Lower lobe of right lung (tissue), 2 donors: ENCODE measurements at regions not wholly inside any gene's neighbourhood (a gene's known extent, or its start where the extent isn't known, plus 50 kb on each side); places are given as distances from the start of the nearest gene placed in this dataset.
"Not testable (repeated sequence)": the region's sequence is repeated elsewhere in the genome, so short reads cannot be mapped to it uniquely, and the experiment has no call there.

Source experiments
- ATAC-seq, 2 donors: fragments of 200-7000 bp; cut with Tn5 transposase; one replicate each; pipeline ENCODE4 v1.9.1; 2020 to 2022; ENCODE audit warnings: mild to moderate bottlenecking in 2 of 2, moderate library complexity in 2 of 2
- DNase-seq: peaks from one replicate; pipeline ENCODE4 v3.0.0-alpha.2; 2020
- H3K27ac ChIP-seq: fragments of 200-600 bp; one replicate; pipeline ENCODE4 v1.8.0; 2022
- H3K27me3 ChIP-seq: fragments of 200-600 bp; one replicate; pipeline ENCODE4 v1.8.0; 2022; ENCODE audit warnings: low read depth
- H3K36me3 ChIP-seq: fragments of 200-600 bp; one replicate; pipeline ENCODE4 v1.8.0; 2022; ENCODE audit warnings: mild to moderate bottlenecking
- H3K4me1 ChIP-seq: fragments of 200-600 bp; one replicate; pipeline ENCODE4 v1.8.0; 2022
- H3K4me3 ChIP-seq: fragments of 200-600 bp; one replicate; pipeline ENCODE4 v1.8.0; 2022; ENCODE audit warnings: mild to moderate bottlenecking
- H3K9me3 ChIP-seq: fragments of 200-600 bp; one replicate; pipeline ENCODE4 v1.8.0; 2022
- intact Hi-C: fragments of 100-400 bp; cut with DNase I; formaldehyde crosslinking; loops from one replicate; pipeline ENCODE4 v1.11.0; 2022
- TF ChIP-seq, protein P1 (sequence below): fragments of 200-600 bp; IDR thresholded peaks from one replicate; pipeline ENCODE4 v1.8.0; 2022; ENCODE audit warnings: antibody characterized with exemption, mild to moderate bottlenecking
- donor health status: DM: no; HTN: yes; CAD: no; lungs with severe emphysema.

DNA sequence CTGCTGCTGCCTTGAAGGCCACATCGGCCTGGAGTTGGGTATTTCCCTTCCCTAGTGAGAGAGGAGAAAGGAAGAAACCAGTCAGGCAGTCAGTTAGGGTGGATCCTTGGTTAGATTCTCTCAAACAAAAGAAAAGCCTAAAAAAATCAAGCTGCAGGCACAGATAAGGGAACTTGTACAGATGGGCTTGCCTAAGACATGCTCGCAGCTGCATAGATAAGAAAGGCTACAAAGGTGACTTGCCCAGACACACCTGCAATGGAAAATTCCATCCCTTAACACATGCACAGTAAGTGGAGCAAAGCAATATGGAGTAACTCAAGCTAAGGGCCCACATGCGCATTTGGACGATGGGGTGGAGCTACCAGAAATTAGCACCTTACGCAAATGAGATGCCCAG lies 199.7 kb upstream of the ARPP21 start:
- H3K4me3 ChIP-seq: no peak overlapping the region
- TF ChIP-seq, protein P1, sequence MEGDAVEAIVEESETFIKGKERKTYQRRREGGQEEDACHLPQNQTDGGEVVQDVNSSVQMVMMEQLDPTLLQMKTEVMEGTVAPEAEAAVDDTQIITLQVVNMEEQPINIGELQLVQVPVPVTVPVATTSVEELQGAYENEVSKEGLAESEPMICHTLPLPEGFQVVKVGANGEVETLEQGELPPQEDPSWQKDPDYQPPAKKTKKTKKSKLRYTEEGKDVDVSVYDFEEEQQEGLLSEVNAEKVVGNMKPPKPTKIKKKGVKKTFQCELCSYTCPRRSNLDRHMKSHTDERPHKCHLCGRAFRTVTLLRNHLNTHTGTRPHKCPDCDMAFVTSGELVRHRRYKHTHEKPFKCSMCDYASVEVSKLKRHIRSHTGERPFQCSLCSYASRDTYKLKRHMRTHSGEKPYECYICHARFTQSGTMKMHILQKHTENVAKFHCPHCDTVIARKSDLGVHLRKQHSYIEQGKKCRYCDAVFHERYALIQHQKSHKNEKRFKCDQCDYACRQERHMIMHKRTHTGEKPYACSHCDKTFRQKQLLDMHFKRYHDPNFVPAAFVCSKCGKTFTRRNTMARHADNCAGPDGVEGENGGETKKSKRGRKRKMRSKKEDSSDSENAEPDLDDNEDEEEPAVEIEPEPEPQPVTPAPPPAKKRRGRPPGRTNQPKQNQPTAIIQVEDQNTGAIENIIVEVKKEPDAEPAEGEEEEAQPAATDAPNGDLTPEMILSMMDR: no peak
- H3K27ac ChIP-seq: no peak overlapping the region
- intact Hi-C loops: no loop called here
- no peaks in the 10 kb centered on the region for H3K9me3 ChIP-seq
- H3K4me1 ChIP-seq: no peaks in the 10 kb centered on the region
- ATAC-seq (no peak), DNase-seq (no peak)
- no peaks in the 10 kb centered on the region for H3K36me3 ChIP-seq
- H3K27me3 ChIP-seq: no peaks in the 10 kb centered on the region

DNA sequence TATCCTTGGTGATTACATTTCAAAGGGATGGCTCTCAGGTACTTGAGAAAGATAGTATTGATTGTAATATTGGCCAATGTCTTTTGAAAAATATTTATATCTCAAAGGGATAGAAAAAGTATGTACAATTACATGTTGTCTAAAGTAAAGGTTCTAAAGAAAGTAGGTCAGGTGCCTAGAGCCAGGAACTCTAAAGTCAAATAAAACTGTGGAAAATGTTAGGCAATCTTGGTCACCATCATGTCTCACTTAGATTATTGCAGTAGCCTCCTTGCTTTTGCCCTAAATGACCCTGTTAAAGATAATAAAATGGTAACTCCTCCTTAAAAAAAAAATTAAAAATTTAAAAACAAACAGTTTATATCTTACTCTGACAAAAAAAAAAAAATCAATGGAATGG lies 198.5 kb upstream of the ARPP21 start:
- Histone ChIP-seq H3K4me1 (no peaks in the 10 kb centered on the region), H3K36me3 (no peaks in the 10 kb centered on the region), H3K9me3 (no peaks in the 10 kb centered on the region), H3K27ac (no peak overlapping the region), H3K4me3 (no peak overlapping the region), H3K27me3 (no peaks in the 10 kb centered on the region)
- DNase-seq (no peak), ATAC-seq (no peak)
- TF ChIP-seq, protein P1: no peak
- intact Hi-C loops: no loop called here

DNA sequence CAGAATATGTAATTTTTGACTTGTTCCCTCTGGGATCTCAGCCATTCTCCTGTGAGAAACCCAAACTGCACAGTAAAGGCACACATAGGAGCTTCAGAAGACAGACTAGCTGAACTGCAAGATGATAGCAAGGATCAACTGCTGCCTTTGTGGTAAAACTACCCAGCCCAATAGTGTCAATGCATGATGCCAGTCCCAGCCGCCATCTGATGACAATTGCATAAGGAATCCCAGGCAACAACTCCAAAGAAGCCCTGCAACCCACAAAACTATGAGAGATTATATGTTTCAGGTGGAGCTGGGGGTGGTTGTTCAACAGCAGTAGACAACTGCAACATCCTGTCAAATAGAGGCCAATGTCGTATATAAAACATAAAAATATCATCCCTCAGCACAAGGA lies 192.4 kb upstream of the ARPP21 start:
- Histone ChIP-seq H3K27me3 (no peaks in the 10 kb centered on the region), H3K4me3 (no peak overlapping the region), H3K36me3 (no peaks in the 10 kb centered on the region), H3K4me1 (no peaks in the 10 kb centered on the region), H3K9me3 (no peaks in the 10 kb centered on the region), H3K27ac (no peak overlapping the region)
- ATAC-seq (no peak), DNase-seq (no peak)
- intact Hi-C loops: no loop called here
- TF ChIP-seq, protein P1: no peak

DNA sequence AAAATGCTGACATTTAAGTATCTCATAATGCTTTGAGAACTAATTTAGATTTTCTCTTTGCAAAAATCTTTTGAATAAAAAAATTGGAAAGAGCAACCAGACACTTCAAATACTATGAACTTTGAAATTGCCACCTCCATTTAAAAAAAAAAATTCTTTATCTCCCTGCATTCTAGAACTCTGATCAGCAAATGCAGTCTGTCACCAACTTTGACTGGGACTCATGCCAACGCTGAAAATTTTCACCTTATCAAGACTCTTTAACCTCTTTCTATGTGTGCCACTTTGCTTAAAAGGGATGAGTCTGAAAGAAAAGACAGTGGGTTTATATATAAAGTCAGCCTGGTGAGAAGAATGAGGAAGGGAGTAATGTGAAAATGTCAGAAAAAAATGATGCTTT lies 191.2 kb upstream of the ARPP21 start:
- no peak for DNase-seq
- TF ChIP-seq, protein P1: no peak
- Histone ChIP-seq H3K27me3 (no peaks in the 10 kb centered on the region), H3K27ac (no peak overlapping the region), H3K9me3 (no peaks in the 10 kb centered on the region), H3K4me1 (no peaks in the 10 kb centered on the region), H3K4me3 (no peak overlapping the region), H3K36me3 (no peaks in the 10 kb centered on the region)
- intact Hi-C loops: no loop called here
- ATAC-seq: no peak

DNA sequence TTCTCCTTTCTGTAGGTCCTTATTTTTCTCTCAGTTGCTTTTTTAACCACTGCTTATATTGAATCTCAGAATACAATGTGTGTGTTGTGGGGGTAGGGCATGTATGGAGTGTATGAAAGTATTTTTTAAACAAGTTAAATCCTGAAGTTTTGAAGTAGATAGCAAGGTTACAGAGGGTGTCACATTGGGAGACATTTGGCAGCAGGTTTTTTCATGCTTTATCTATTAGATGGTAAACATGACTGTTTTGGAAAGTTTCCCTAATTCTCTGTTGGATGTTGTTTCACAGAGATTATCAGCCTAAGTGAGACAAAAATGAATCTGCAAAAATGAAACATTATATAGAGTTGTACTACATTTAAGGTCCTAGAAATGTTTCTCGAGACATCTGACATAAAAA lies 190.6 kb upstream of the ARPP21 start:
- TF ChIP-seq, protein P1: no peak
- H3K27ac ChIP-seq: no peak overlapping the region
- intact Hi-C loops: no loop called here
- H3K36me3 ChIP-seq: no peaks in the 10 kb centered on the region
- ATAC-seq (no peak), DNase-seq (no peak)
- H3K27me3 ChIP-seq: no peaks in the 10 kb centered on the region
- no peaks in the 10 kb centered on the region for H3K9me3 ChIP-seq
- no peak overlapping the region for H3K4me3 ChIP-seq
- no peaks in the 10 kb centered on the region for H3K4me1 ChIP-seq

DNA sequence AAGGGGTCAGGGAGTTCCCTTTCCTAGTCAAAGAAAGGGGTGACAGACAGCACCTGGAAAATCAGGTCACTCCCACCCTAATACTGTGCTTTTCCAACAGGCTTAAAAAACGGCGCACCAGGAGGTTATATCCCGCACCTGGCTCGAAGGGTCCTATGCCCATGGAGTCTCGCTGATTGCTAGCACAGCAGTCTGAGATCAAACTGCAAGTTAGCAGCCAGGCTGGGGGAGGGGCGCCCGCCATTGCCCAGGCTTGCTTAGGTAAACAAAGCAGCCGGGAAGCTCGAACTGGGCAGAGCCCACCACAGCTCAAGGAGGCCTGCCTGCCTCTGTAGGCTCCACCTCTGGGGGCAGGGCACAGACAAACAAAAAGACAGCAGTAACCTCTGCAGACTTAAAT lies 184.5 kb upstream of the ARPP21 start:
- H3K9me3 ChIP-seq, DNase-seq, H3K4me3 ChIP-seq, ATAC-seq, H3K27me3 ChIP-seq, intact Hi-C loops, H3K27ac ChIP-seq, H3K4me1 ChIP-seq, H3K36me3 ChIP-seq: not testable (repeated sequence)
